ENCODE measurements at regions not wholly inside any gene's neighbourhood (a gene's known extent, or its start where the extent isn't known, plus 50 kb on each side); places are given as distances from the start of the nearest gene placed in this dataset.

- no peak overlapping the region for H3K4me3 ChIP-seq (ENCODE audit: insufficient read depth, low read depth, low read length)
- H3K36me3 ChIP-seq (ENCODE audit: control insufficient read depth, insufficient read depth, low read length), result no peaks in the 10 kb centered on the region
- WGBS, 2 experiments, result 97 to 100% methylated on average over 4 of the region's 4 CpGs
- no peak overlapping the region for H3K27ac ChIP-seq (ENCODE audit: insufficient read depth, low read depth, low read length, poor library complexity, severe bottlenecking)
- H3K4me1 ChIP-seq (ENCODE audit: control insufficient read depth, insufficient read depth, low read length), result no peaks in the 10 kb centered on the region
- H3K27me3 ChIP-seq (ENCODE audit: control insufficient read depth, insufficient read depth, low read length, poor library complexity, severe bottlenecking), result no peaks in the 10 kb centered on the region
- no peaks in the 10 kb centered on the region for H3K9me3 ChIP-seq (ENCODE audit: control insufficient read depth, low read length)
These were observed 199.1 kb downstream of the HS3ST3B1 start for GRCh38 chr17:14499976-14500375.

GRCh38 chr17:14498812-14499211, 197.9 kb downstream of the HS3ST3B1 start:
- Histone ChIP-seq H3K4me1 (ENCODE audit: control insufficient read depth, insufficient read depth, low read length) (no peaks in the 10 kb centered on the region), H3K27me3 (ENCODE audit: control insufficient read depth, insufficient read depth, low read length, poor library complexity, severe bottlenecking) (no peaks in the 10 kb centered on the region), H3K9me3 (ENCODE audit: control insufficient read depth, low read length) (no peaks in the 10 kb centered on the region), H3K27ac (ENCODE audit: insufficient read depth, low read depth, low read length, poor library complexity, severe bottlenecking) (no peak overlapping the region), H3K4me3 (ENCODE audit: insufficient read depth, low read depth, low read length) (no peak overlapping the region), H3K36me3 (ENCODE audit: control insufficient read depth, insufficient read depth, low read length) (no peaks in the 10 kb centered on the region)
- WGBS, 2 experiments, result 89 to 100% methylated on average over 1 of the region's 1 CpG

DNA sequence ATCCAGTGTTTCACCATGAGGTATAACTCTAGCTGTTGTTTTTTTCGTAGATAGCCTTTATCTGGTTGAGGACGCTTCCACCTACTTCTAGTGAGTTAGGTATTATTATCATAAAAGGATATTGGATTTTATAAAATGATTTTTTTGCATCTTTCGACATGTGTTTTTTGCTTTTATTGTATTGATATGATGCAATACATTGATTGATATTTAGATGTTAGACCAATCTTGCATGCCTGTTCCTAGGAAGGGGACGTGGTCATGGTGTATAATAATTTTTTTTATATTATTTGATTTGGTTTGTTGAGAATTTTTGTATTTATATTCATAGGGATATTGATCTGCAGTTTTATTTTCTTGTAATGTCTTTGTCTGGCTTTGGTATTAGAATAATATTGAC, 193.3 kb downstream of the HS3ST3B1 start:
- WGBS, 2 experiments, result 80 to 94% methylated on average over 3 to 4 of the region's 4 CpGs

GRCh38 chr17:14489986-14490385, 189.1 kb downstream of the HS3ST3B1 start:
- no peaks in the 10 kb centered on the region for H3K9me3 ChIP-seq (ENCODE audit: control insufficient read depth, low read length)
- no peaks in the 10 kb centered on the region for H3K36me3 ChIP-seq (ENCODE audit: control insufficient read depth, insufficient read depth, low read length)
- H3K27me3 ChIP-seq (ENCODE audit: control insufficient read depth, insufficient read depth, low read length, poor library complexity, severe bottlenecking), result no peaks in the 10 kb centered on the region
- H3K27ac ChIP-seq (ENCODE audit: insufficient read depth, low read depth, low read length, poor library complexity, severe bottlenecking), result no peak overlapping the region
- 88 to 95% methylated on average over 2 of the region's 2 CpGs for WGBS, 2 experiments
- no peak overlapping the region for H3K4me3 ChIP-seq (ENCODE audit: insufficient read depth, low read depth, low read length)
- no peaks in the 10 kb centered on the region for H3K4me1 ChIP-seq (ENCODE audit: control insufficient read depth, insufficient read depth, low read length)

More for the DNA sequence above, 193.3 kb downstream of the HS3ST3B1 start:
- no peaks in the 10 kb centered on the region for H3K36me3 ChIP-seq (ENCODE audit: control insufficient read depth, insufficient read depth, low read length)
- H3K4me3 ChIP-seq (ENCODE audit: insufficient read depth, low read depth, low read length), result no peak overlapping the region
- no peaks in the 10 kb centered on the region for H3K4me1 ChIP-seq (ENCODE audit: control insufficient read depth, insufficient read depth, low read length)
- no peaks in the 10 kb centered on the region for H3K9me3 ChIP-seq (ENCODE audit: control insufficient read depth, low read length)
- H3K27ac ChIP-seq (ENCODE audit: insufficient read depth, low read depth, low read length, poor library complexity, severe bottlenecking), result no peak overlapping the region
- no peaks in the 10 kb centered on the region for H3K27me3 ChIP-seq (ENCODE audit: control insufficient read depth, insufficient read depth, low read length, poor library complexity, severe bottlenecking)

GRCh38 chr17:14488958-14489550, 188.2 kb downstream of the HS3ST3B1 start:
- H3K36me3 ChIP-seq (ENCODE audit: control insufficient read depth, insufficient read depth, low read length), result no peaks in the 10 kb centered on the region
- no peaks in the 10 kb centered on the region for H3K9me3 ChIP-seq (ENCODE audit: control insufficient read depth, low read length)
- H3K27ac ChIP-seq (ENCODE audit: insufficient read depth, low read depth, low read length, poor library complexity, severe bottlenecking), result no peak overlapping the region
- WGBS, 2 experiments, result 98 to 100% methylated on average over 1 to 2 of the region's 2 CpGs
- no peak overlapping the region for H3K4me3 ChIP-seq (ENCODE audit: insufficient read depth, low read depth, low read length)
- H3K27me3 ChIP-seq (ENCODE audit: control insufficient read depth, insufficient read depth, low read length, poor library complexity, severe bottlenecking), result no peaks in the 10 kb centered on the region
- H3K4me1 ChIP-seq (ENCODE audit: control insufficient read depth, insufficient read depth, low read length), result no peaks in the 10 kb centered on the region

- no peaks in the 10 kb centered on the region for H3K36me3 ChIP-seq (ENCODE audit: control insufficient read depth, insufficient read depth, low read length)
- no peaks in the 10 kb centered on the region for H3K27me3 ChIP-seq (ENCODE audit: control insufficient read depth, insufficient read depth, low read length, poor library complexity, severe bottlenecking)
- no peaks in the 10 kb centered on the region for H3K9me3 ChIP-seq (ENCODE audit: control insufficient read depth, low read length)
- no peak overlapping the region for H3K27ac ChIP-seq (ENCODE audit: insufficient read depth, low read depth, low read length, poor library complexity, severe bottlenecking)
- no peaks in the 10 kb centered on the region for H3K4me1 ChIP-seq (ENCODE audit: control insufficient read depth, insufficient read depth, low read length)
- WGBS, 2 experiments, result 83 to 86% methylated on average over 8 of the region's 8 CpGs
- H3K4me3 ChIP-seq (ENCODE audit: insufficient read depth, low read depth, low read length), result no peak overlapping the region
These were observed 186.2 kb downstream of the HS3ST3B1 start for GRCh38 chr17:14487068-14487467.

GRCh38 chr17:14482715-14483114, 181.8 kb downstream of the HS3ST3B1 start:
- WGBS, 2 experiments, result 94% methylated on average over 1 of the region's 1 CpG; no CpG with 5 or more reads in 1 of the 2 experiments
- no peaks in the 10 kb centered on the region for H3K36me3 ChIP-seq (ENCODE audit: control insufficient read depth, insufficient read depth, low read length)
- no peak overlapping the region for H3K4me3 ChIP-seq (ENCODE audit: insufficient read depth, low read depth, low read length)
- H3K27ac ChIP-seq (ENCODE audit: insufficient read depth, low read depth, low read length, poor library complexity, severe bottlenecking), result no peak overlapping the region
- H3K9me3 ChIP-seq (ENCODE audit: control insufficient read depth, low read length), result no peaks in the 10 kb centered on the region
- H3K4me1 ChIP-seq (ENCODE audit: control insufficient read depth, insufficient read depth, low read length), result no peaks in the 10 kb centered on the region
- no peaks in the 10 kb centered on the region for H3K27me3 ChIP-seq (ENCODE audit: control insufficient read depth, insufficient read depth, low read length, poor library complexity, severe bottlenecking)

DNA sequence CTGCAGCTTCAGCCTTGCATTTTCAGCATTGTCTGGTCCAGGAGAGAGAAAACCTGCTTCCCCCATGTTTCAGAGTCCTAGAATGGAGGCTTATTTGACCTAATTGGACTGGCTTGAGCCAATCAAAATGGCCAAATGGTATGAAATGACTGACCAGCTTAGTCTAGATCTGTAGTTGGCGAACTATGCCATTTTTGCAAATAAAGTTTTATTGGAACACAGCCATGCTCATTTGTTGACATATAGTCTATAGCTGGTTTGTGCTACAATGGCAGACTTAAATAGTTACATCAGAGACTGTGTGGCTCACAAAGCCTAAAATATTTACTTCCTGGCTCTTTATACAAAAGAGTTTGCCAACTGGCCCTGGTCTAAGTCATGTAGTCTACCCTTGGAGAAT, 180.8 kb downstream of the HS3ST3B1 start:
- WGBS, 2 experiments, result 92 to 96% methylated on average over 1 of the region's 1 CpG
- H3K36me3 ChIP-seq (ENCODE audit: control insufficient read depth, insufficient read depth, low read length), result no peaks in the 10 kb centered on the region
- no peak overlapping the region for H3K27ac ChIP-seq (ENCODE audit: insufficient read depth, low read depth, low read length, poor library complexity, severe bottlenecking)
- H3K4me3 ChIP-seq (ENCODE audit: insufficient read depth, low read depth, low read length), result no peak overlapping the region
- H3K27me3 ChIP-seq (ENCODE audit: control insufficient read depth, insufficient read depth, low read length, poor library complexity, severe bottlenecking), result no peaks in the 10 kb centered on the region
- H3K9me3 ChIP-seq (ENCODE audit: control insufficient read depth, low read length), result no peaks in the 10 kb centered on the region
- H3K4me1 ChIP-seq (ENCODE audit: control insufficient read depth, insufficient read depth, low read length), result no peaks in the 10 kb centered on the region

DNA sequence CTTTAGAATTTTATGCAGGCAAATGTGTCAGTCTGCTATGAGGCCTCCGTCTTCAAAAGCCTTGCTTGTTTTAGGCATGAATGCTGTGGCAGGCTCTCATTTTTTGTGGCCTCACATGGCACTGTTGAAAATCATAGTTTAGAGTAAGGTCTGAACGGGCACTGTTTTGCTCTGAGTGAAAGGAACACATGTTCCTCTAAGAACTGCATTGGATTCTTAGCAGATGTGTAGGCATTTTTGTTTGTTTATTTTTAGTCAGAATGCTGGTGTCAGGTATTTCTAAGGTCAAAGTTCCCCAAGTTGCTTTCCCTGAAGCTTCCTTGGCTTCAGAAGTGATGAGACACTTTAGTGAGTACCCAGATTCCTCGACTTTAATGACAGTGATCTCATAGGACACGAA, 173.7 kb downstream of the HS3ST3B1 start:
- no peaks in the 10 kb centered on the region for H3K36me3 ChIP-seq (ENCODE audit: control insufficient read depth, insufficient read depth, low read length)
- no peaks in the 10 kb centered on the region for H3K9me3 ChIP-seq (ENCODE audit: control insufficient read depth, low read length)
- H3K4me3 ChIP-seq (ENCODE audit: insufficient read depth, low read depth, low read length), result no peak overlapping the region
- no peaks in the 10 kb centered on the region for H3K4me1 ChIP-seq (ENCODE audit: control insufficient read depth, insufficient read depth, low read length)
- no peak overlapping the region for H3K27ac ChIP-seq (ENCODE audit: insufficient read depth, low read depth, low read length, poor library complexity, severe bottlenecking)
- WGBS, 2 experiments, result 90 to 95% methylated on average over 4 of the region's 4 CpGs
- H3K27me3 ChIP-seq (ENCODE audit: control insufficient read depth, insufficient read depth, low read length, poor library complexity, severe bottlenecking), result no peaks in the 10 kb centered on the region

- no peak overlapping the region for H3K27ac ChIP-seq (ENCODE audit: insufficient read depth, low read depth, low read length, poor library complexity, severe bottlenecking)
- no peaks in the 10 kb centered on the region for H3K4me1 ChIP-seq (ENCODE audit: control insufficient read depth, insufficient read depth, low read length)
- H3K4me3 ChIP-seq (ENCODE audit: insufficient read depth, low read depth, low read length), result no peak overlapping the region
- WGBS, 2 experiments, result 66 to 67% methylated on average over 3 to 7 of the region's 7 CpGs
- H3K36me3 ChIP-seq (ENCODE audit: control insufficient read depth, insufficient read depth, low read length), result no peaks in the 10 kb centered on the region
- H3K27me3 ChIP-seq (ENCODE audit: control insufficient read depth, insufficient read depth, low read length, poor library complexity, severe bottlenecking), result no peaks in the 10 kb centered on the region
- no peaks in the 10 kb centered on the region for H3K9me3 ChIP-seq (ENCODE audit: control insufficient read depth, low read length)
These were observed 170.2 kb downstream of the HS3ST3B1 start for GRCh38 chr17:14471052-14471451.

DNA sequence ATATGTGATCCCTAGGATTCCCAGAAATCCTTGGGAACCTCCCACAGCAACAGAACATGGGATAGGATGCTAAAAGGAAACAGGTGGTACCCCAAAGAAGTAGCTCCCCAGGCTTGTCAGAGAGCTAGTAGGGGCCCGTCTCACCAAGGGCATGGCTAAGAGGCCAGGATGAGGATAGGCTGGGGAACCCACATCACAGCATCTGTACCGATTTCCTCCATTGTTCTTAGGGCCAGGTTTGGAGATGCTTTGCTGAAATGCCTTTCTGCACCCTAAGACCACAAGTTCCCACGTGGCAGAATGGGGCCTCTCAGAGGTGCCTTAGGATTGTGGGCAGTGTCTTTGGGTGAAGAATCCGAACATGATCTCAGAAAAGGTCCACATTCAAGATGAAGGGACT, 169.5 kb downstream of the HS3ST3B1 start:
- Histone ChIP-seq H3K9me3 (ENCODE audit: control insufficient read depth, low read length) (no peaks in the 10 kb centered on the region), H3K4me3 (ENCODE audit: insufficient read depth, low read depth, low read length) (no peak overlapping the region), H3K27me3 (ENCODE audit: control insufficient read depth, insufficient read depth, low read length, poor library complexity, severe bottlenecking) (no peaks in the 10 kb centered on the region), H3K36me3 (ENCODE audit: control insufficient read depth, insufficient read depth, low read length) (no peaks in the 10 kb centered on the region), H3K4me1 (ENCODE audit: control insufficient read depth, insufficient read depth, low read length) (no peaks in the 10 kb centered on the region), H3K27ac (ENCODE audit: insufficient read depth, low read depth, low read length, poor library complexity, severe bottlenecking) (no peak overlapping the region)
- 91 to 95% methylated on average over 4 of the region's 4 CpGs for WGBS, 2 experiments

Data from ectodermal cell (in vitro differentiated cells).